Neutrophil (primary cell): ENCODE measurements at regions not wholly inside any gene's neighbourhood (a gene's known extent, or its start where the extent isn't known, plus 50 kb on each side); places are given as distances from the start of the nearest gene placed in this dataset.

Experiments used
- H3K27ac ChIP-seq: fragments of 200-600 bp; sonication (generic); 2 replicates; pipeline ENCODE4 v1.5.1; 2016; ENCODE audit warnings: mild to moderate bottlenecking, moderate library complexity
- H3K27me3 ChIP-seq: fragments of 200-600 bp; sonication (generic); 2 replicates; pipeline ENCODE4 v1.6.0; 2016; ENCODE audit warnings: mild to moderate bottlenecking
- H3K36me3 ChIP-seq: fragments of 200-600 bp; sonication (generic); 2 replicates; pipeline ENCODE4 v1.5.1; 2017
- H3K4me1 ChIP-seq, 2 experiments: fragments of 200-600 bp in 1 of 2; sonication (generic) in 1 of 2; 1 replicate in 1 of 2; 2 replicates in 1 of 2; pipeline versions ENCODE4 v1.5.1 to v1.6.1; 2013 to 2016; ENCODE audit warnings: low read depth in 1 of 2, low read length in 1 of 2, mild to moderate bottlenecking in 1 of 2, moderate library complexity in 1 of 2; ENCODE audit not compliant: control insufficient read depth in 1 of 2, insufficient read depth in 1 of 2
- H3K4me3 ChIP-seq, 2 experiments: fragments of 200-600 bp in 1 of 2; sonication (generic) in 1 of 2; 1 replicate in 1 of 2; 2 replicates in 1 of 2; pipeline ENCODE4 v1.5.1; 2013 to 2016; ENCODE audit warnings: low read depth in 1 of 2, low read length in 1 of 2, mild to moderate bottlenecking in 1 of 2, moderate library complexity in 1 of 2
- H3K9me3 ChIP-seq: fragments of 200-600 bp; sonication (generic); 2 replicates; pipeline ENCODE4 v1.5.1; 2016
- CTCF ChIP-seq: fragments of 200-600 bp; sonication (generic); IDR thresholded peaks from 2 replicates; pipeline ENCODE4 v1.5.1; 2016; ENCODE audit warnings: antibody characterized with exemption

GRCh38 chr9:38153152-38153909 is 84.3 kb upstream of the SHB start:
- Histone ChIP-seq H3K9me3 (no peaks in the 10 kb centered on the region), H3K36me3 (no peaks in the 10 kb centered on the region), H3K4me1 (no peaks in the 10 kb centered on the region), H3K27me3 (peaks cover 23% of the 10 kb centered on the region), H3K27ac (no peak overlapping the region), H3K4me3 (no peak overlapping the region)
- no peak for TF ChIP-seq CTCF

GRCh38 chr9:38149647-38150046 is 80.6 kb upstream of the SHB start:
- Histone ChIP-seq H3K4me1 (no peaks in the 10 kb centered on the region), H3K27me3 (peaks cover 47% of the 10 kb centered on the region), H3K4me3 (no peak overlapping the region), H3K27ac (no peak overlapping the region), H3K36me3 (no peaks in the 10 kb centered on the region), H3K9me3 (no peaks in the 10 kb centered on the region)
- TF ChIP-seq CTCF = no peak

GRCh38 chr9:38146844-38147243 is 77.8 kb upstream of the SHB start:
- H3K4me1 ChIP-seq = no peaks in the 10 kb centered on the region
- peaks cover 75% of the 10 kb centered on the region for H3K27me3 ChIP-seq
- H3K36me3 ChIP-seq = no peaks in the 10 kb centered on the region
- no peak overlapping the region for H3K4me3 ChIP-seq
- no peak overlapping the region for H3K27ac ChIP-seq
- no peaks in the 10 kb centered on the region for H3K9me3 ChIP-seq
- no peak for TF ChIP-seq CTCF

- H3K4me3 ChIP-seq = no peak overlapping the region
- no peak overlapping the region for H3K27ac ChIP-seq
- H3K27me3 ChIP-seq = peaks cover 88% of the 10 kb centered on the region
- no peaks in the 10 kb centered on the region for H3K9me3 ChIP-seq
- TF ChIP-seq CTCF = no peak
- no peaks in the 10 kb centered on the region for H3K36me3 ChIP-seq
- no peaks in the 10 kb centered on the region for H3K4me1 ChIP-seq
These were observed 76.6 kb upstream of the SHB start for GRCh38 chr9:38145526-38146053.

- H3K27ac ChIP-seq = no peak overlapping the region
- H3K4me1 ChIP-seq = no peaks in the 10 kb centered on the region
- no peak for TF ChIP-seq CTCF
- H3K4me3 ChIP-seq = no peak overlapping the region
- H3K27me3 ChIP-seq = peaks cover 88% of the 10 kb centered on the region
- H3K9me3 ChIP-seq = no peaks in the 10 kb centered on the region
- H3K36me3 ChIP-seq = no peaks in the 10 kb centered on the region
These were observed 75.4 kb upstream of the SHB start for GRCh38 chr9:38144421-38144820.
